Epithelial cell of proximal tubule (primary cell): ENCODE measurements at regions not wholly inside any gene's neighbourhood (a gene's known extent, or its start where the extent isn't known, plus 50 kb on each side); places are given as distances from the start of the nearest gene placed in this dataset.

Experiments
- DNase-seq: peaks from one replicate; pipeline ENCODE4 v3.0.0-alpha.2; 2011; ENCODE audit warnings: low read depth
- H3K4me3 ChIP-seq: 2 replicates; pipeline ENCODE4 v1.5.1; 2011; ENCODE audit warnings: low read depth, mild to moderate bottlenecking, low read length
- CTCF ChIP-seq: conservative IDR thresholded peaks from 2 replicates; pipeline ENCODE4 v1.5.1; 2012; ENCODE audit warnings: low read depth, mild to moderate bottlenecking, low read length

DNA sequence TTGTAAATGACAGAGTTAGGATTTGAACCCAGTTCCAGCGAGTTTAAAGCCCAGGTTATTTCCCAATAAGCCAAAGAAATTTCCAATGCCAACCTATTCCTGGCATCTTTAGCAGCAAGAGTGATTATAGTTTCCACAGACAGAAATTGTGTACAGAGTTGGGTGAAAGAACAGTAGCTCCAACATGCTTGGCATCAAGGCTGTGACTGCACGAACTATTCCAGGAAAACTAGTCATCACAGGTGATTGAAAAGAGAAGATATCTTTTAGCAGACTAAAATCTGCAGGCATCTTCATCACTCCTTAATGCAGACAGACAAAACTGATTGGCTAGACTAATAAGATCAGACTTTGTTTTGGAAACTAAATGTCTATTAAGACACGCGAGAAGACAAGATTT lies 262.7 kb upstream of the PLEKHG7 start:
- TF ChIP-seq CTCF = no peak
- no peak overlapping the region for H3K4me3 ChIP-seq
- no peak for DNase-seq

DNA sequence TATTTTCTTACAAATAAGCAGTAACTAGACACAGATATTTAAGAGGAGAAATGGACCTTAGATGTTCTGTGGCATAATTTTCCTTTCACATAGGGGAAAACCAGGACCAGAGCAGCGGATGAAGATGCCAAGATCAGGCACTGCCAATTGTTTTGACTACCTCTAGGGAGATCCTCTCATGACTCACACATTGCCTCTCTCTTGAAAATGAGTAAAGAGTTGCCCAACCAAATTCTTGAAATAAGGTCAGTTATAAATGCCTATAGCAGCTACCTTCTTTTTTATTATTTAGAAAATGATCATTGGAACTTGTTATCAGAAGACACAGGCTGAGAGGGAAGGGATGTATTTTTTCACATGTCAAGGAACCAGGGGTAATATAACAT lies 263.4 kb upstream of the PLEKHG7 start:
- TF ChIP-seq CTCF = no peak
- no peak overlapping the region for H3K4me3 ChIP-seq
- DNase-seq = peak; percentile 32

DNA sequence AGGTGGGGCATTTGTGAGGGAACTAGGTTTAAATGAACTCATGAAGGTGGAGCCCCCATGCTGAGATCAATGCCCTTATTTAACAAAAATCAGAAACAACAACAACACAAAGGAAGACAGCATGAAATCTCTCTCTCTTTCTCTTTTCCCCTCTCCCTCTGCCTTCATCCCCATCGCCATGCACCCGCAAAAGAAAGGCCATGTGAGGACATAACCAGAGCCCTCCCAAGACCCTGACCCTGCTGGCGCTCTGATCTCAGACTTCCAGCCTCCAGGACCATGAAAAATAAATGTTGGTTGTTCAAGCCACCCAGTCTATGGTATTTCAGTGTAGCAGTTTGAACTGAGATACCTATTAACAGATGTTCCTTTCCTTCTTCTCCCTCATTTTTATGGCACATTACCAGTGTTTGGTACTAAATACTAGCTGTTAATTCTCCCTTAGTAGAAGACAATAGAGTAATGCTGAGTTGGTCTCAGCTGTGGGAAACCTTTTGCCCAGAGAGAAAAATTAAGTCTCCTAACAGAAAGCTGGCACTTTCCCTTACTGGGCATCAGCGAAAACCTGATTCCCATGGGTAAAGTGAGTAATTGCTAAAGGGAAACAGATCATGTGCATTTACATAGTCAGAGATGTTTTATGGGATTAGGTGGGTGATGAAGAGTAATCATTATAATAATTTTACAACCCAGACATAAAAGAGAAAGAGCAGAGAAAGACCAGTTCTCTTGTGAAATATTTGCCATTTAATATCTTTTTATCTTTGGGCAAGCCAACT lies 264.0 kb upstream of the PLEKHG7 start:
- no peak for DNase-seq
- TF ChIP-seq CTCF = no peak

GRCh38 chr12:92437452-92437851 lies 265.3 kb upstream of the PLEKHG7 start:
- H3K4me3 ChIP-seq = no peak overlapping the region
- DNase-seq = no peak
- TF ChIP-seq CTCF = no peak

More for the DNA sequence above, 264.0 kb upstream of the PLEKHG7 start:
- H3K4me3 ChIP-seq = no peak overlapping the region

DNA sequence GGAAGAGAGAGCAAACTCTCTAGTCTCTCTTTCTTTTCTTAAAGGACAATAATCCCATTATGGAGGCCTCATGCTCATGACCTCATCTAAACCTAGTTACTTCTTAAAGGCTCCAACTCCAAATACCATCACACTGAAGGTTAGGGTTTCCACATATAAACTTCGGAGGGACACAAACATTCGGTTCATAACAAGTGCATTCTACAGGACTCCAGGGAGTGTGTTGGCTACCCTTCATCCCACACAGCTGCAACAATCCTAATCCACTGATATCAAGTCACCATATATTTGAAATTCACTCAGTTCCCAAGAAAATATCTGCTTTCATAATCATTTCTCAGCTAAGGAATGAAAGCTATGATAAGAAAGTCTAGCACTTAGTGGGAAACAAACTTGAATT lies 265.9 kb upstream of the PLEKHG7 start:
- no peak for TF ChIP-seq CTCF
- no peak overlapping the region for H3K4me3 ChIP-seq
- DNase-seq = no peak

- no peak for TF ChIP-seq CTCF
- no peak overlapping the region for H3K4me3 ChIP-seq
These were observed 268.2 kb upstream of the PLEKHG7 start for GRCh38 chr12:92434607-92435025.

More at GRCh38 chr12:92434607-92435025, 268.2 kb upstream of the PLEKHG7 start:
- no peak for DNase-seq
